Endothelial cell of umbilical vein (primary cell): ENCODE measurements at regions not wholly inside any gene's neighbourhood (a gene's known extent, or its start where the extent isn't known, plus 50 kb on each side); places are given as distances from the start of the nearest gene placed in this dataset.
"Not testable (repeated sequence)": the region's sequence is repeated elsewhere in the genome, so short reads cannot be mapped to it uniquely, and the experiment has no call there.

ENCODE experiments used
- BruUV-seq: library from RNA; stranded (reverse); fragments of 400-500 nt; replicated peaks from 2 replicates; lab custom pipeline; 2021; lab: Mats Ljungman, UMichigan
- CTCF ChIA-PET: fragments of 300-600, 350-600 bp; sonication (Branson Sonifier 250); formaldehyde crosslinking; loops from one replicate; lab custom pipeline; 2021; ENCODE audit warnings: antibody characterized with exemption, inconsistent platforms; lab: Charles Lee
- POLR2A ChIA-PET: fragments of 300-600, 350-600 bp; sonication (Branson Sonifier 250); formaldehyde crosslinking; loops from one replicate; lab custom pipeline; 2021; ENCODE audit warnings: antibody characterized with exemption, inconsistent platforms; lab: Charles Lee
- DNase-seq: peaks from one replicate; pipeline ENCODE4 v3.0.0-alpha.2; 2011; ENCODE audit warnings: low read depth, low spot score
- FAIRE-seq: peaks from 2 replicates; lab custom pipeline; 2011; peaks lifted over from hg19 to GRCh38; lab: Jason Lieb, UNC
- H2AFZ ChIP-seq: 2 replicates; pipeline ENCODE4 v1.6.0; 2012; ENCODE audit warnings: low read depth, low read length, control low read depth, inconsistent platforms
- H3K27ac ChIP-seq: 2 replicates; pipeline ENCODE4 v1.5.1; 2011; ENCODE audit warnings: low read depth, mild to moderate bottlenecking, control low read depth, low read length, moderate library complexity; ENCODE audit not compliant: insufficient read depth
- H3K27me3 ChIP-seq, 2 experiments: 2 replicates each; pipeline versions ENCODE4 v1.6.0 to v1.6.1; 2011; ENCODE audit warnings: low read length in 2 of 2, mixed read lengths in 1 of 2; ENCODE audit not compliant: control insufficient read depth in 2 of 2, insufficient read depth in 2 of 2
- H3K36me3 ChIP-seq, 2 experiments: 2 replicates in 1 of 2; 3 replicates in 1 of 2; pipeline ENCODE4 v1.5.1; 2011; ENCODE audit warnings: low read length in 2 of 2, mild to moderate bottlenecking in 1 of 2, moderate library complexity in 1 of 2; ENCODE audit not compliant: control insufficient read depth in 2 of 2, insufficient read depth in 2 of 2; ENCODE audit errors: extremely low read depth in 1 of 2
- H3K4me1 ChIP-seq: 3 replicates; pipeline ENCODE4 v1.5.1; 2011; ENCODE audit warnings: mild to moderate bottlenecking, low read length; ENCODE audit not compliant: control insufficient read depth, insufficient read depth; ENCODE audit errors: extremely low read depth
- H3K4me2 ChIP-seq: 2 replicates; pipeline ENCODE4 v1.6.1; 2011; ENCODE audit warnings: low read length, control low read depth, mixed read lengths; ENCODE audit not compliant: insufficient read depth
- H3K4me3 ChIP-seq, 3 experiments: fragments of 200-600 bp in 1 of 3; sonication (generic), shearing (Covaris generic) in 1 of 3; replicated peaks in 1 of 3; 2 replicates each; pipeline ENCODE4 v1.5.1; 2011 to 2016; ENCODE audit warnings: control low read depth in 3 of 3, low read length in 3 of 3, mild to moderate bottlenecking in 2 of 3, inconsistent platforms in 1 of 3, low read depth in 1 of 3, moderate library complexity in 1 of 3; ENCODE audit not compliant: insufficient read depth in 1 of 3
- H3K79me2 ChIP-seq: 2 replicates; pipeline ENCODE4 v1.6.0; 2012; ENCODE audit warnings: low read length, inconsistent platforms; ENCODE audit not compliant: control insufficient read depth, insufficient read depth
- H3K9ac ChIP-seq: replicated peaks from 2 replicates; pipeline ENCODE3; 2011; ENCODE audit warnings: low read length, control low read depth; ENCODE audit not compliant: insufficient read depth; ENCODE audit errors: extremely low read depth
- H3K9me1 ChIP-seq: replicated peaks from 3 replicates; pipeline ENCODE4 v1.6.0; 2011; ENCODE audit warnings: mild to moderate bottlenecking, low read length; ENCODE audit not compliant: control insufficient read depth, insufficient read depth; ENCODE audit errors: extremely low read depth
- H3K9me3 ChIP-seq: replicated peaks from 2 replicates; pipeline ENCODE4 v1.5.1; 2012; ENCODE audit warnings: low read length, inconsistent platforms; ENCODE audit not compliant: control insufficient read depth, insufficient read depth
- H4K20me1 ChIP-seq: replicated peaks from 2 replicates; pipeline ENCODE3; 2011; ENCODE audit warnings: mild to moderate bottlenecking, low read length; ENCODE audit not compliant: control insufficient read depth, insufficient read depth; ENCODE audit errors: extremely low read depth
- CTCF ChIP-seq, 2 donors: IDR thresholded peaks; 1 replicate in 1 of 2; 2 replicates in 1 of 2; pipeline ENCODE4 v1.5.1; 2011; ENCODE audit warnings: low read length in 2 of 2, mild to moderate bottlenecking in 2 of 2, moderate library complexity in 2 of 2, control low read depth in 1 of 2, inconsistent platforms in 1 of 2, low read depth in 1 of 2; ENCODE audit not compliant: insufficient read depth in 1 of 2; ENCODE audit errors: extremely low read depth in 1 of 2
- POLR2A ChIP-seq: IDR thresholded peaks from 2 replicates; pipeline ENCODE4 v1.6.1; 2012; ENCODE audit warnings: low read depth, mild to moderate bottlenecking, control low read depth, low read length
- POLR2AphosphoS5 ChIP-seq: IDR thresholded peaks from 2 replicates; pipeline ENCODE4 v1.6.1; 2012; ENCODE audit warnings: low read depth, mild to moderate bottlenecking, control low read depth, low read length, moderate library complexity; ENCODE audit not compliant: insufficient read depth
- dilution Hi-C: fragments of 300-500 bp; cut with MboI; formaldehyde crosslinking; loops from one replicate; pipeline ENCODE4 v1.15.0; 2019; ENCODE audit warnings: low sequenced_read_pairs; ENCODE audit not compliant: extremely low pct_ligation_motif_present
- intact Hi-C: fragments of 100-400 bp; cut with micrococcal nuclease; formaldehyde crosslinking; loops from one replicate; pipeline ENCODE4 v1.10.0; 2022

GRCh38 chr6:144922120-144922722 is 637.1 kb downstream of the UTRN start:
- Histone ChIP-seq H3K79me2 (no peaks in the 10 kb centered on the region), H3K9me3 (no peaks in the 10 kb centered on the region), H3K27ac (no peak overlapping the region), H4K20me1 (no peaks in the 10 kb centered on the region), H3K4me2 (no peak overlapping the region), H3K9me1 (no peaks in the 10 kb centered on the region), H3K4me3 (no peak overlapping the region), H3K27me3 (peaks cover 0 to 1% of the 10 kb centered on the region in 2 experiments), H3K4me1 (no peaks in the 10 kb centered on the region), H2AFZ (no peak overlapping the region), H3K36me3 (no peaks in the 10 kb centered on the region), H3K9ac (no peak overlapping the region)
- DNase-seq (no peak), FAIRE-seq (no peak)
- POLR2A ChIA-PET, result no interaction called here
- dilution Hi-C loops (no loop called here), intact Hi-C loops (no loop called here)
- no TSS peak for BruUV-seq
- CTCF ChIA-PET, result interaction anchor here (1.1 kb wide), 1 partner anchor 11 kb away, joined by 5 read pairs; no protein-coding TSS in a partner anchor
- no peak for TF ChIP-seq CTCF (IDR thresholded peaks at IDR 0.05; ENCODE audit: extremely low read depth in 1 of 2, insufficient read depth in 1 of 2, low read depth in 1 of 2, low read length in 2 of 2)
- TF ChIP-seq POLR2A, result no peak
- TF ChIP-seq POLR2AphosphoS5, result no peak

- dilution Hi-C loops, H3K9me1 ChIP-seq, DNase-seq, H3K4me1 ChIP-seq, H3K36me3 ChIP-seq, H3K27ac ChIP-seq, H3K79me2 ChIP-seq, H3K4me3 ChIP-seq, H4K20me1 ChIP-seq, H3K4me2 ChIP-seq, FAIRE-seq, H3K9me3 ChIP-seq, intact Hi-C loops, BruUV-seq, H3K27me3 ChIP-seq, H2AFZ ChIP-seq, POLR2A ChIA-PET, H3K9ac ChIP-seq: not testable (repeated sequence)
- CTCF ChIA-PET, result interaction anchor here (1.1 kb wide), 1 partner anchor 10 kb away, joined by 5 read pairs; no protein-coding TSS in a partner anchor
Observed at GRCh38 chr6:144922771-144923490, 637.8 kb downstream of the UTRN start.

GRCh38 chr6:144923491-144923787 is 638.3 kb downstream of the UTRN start:
- H3K4me2 ChIP-seq, DNase-seq, POLR2A ChIA-PET, dilution Hi-C loops, H3K36me3 ChIP-seq, CTCF ChIA-PET, H3K9ac ChIP-seq, H3K27ac ChIP-seq, H3K9me3 ChIP-seq, H3K9me1 ChIP-seq, H4K20me1 ChIP-seq, BruUV-seq, FAIRE-seq, intact Hi-C loops, H3K4me1 ChIP-seq, H3K27me3 ChIP-seq, H3K79me2 ChIP-seq, H2AFZ ChIP-seq, H3K4me3 ChIP-seq: not testable (repeated sequence)
